ENCODE measurements at regions not wholly inside any gene's neighbourhood (a gene's known extent, or its start where the extent isn't known, plus 50 kb on each side); places are given as distances from the start of the nearest gene placed in this dataset.
A peak's percentile ranks its signal among the peaks of the same experiment; 100 is the strongest.

DNA sequence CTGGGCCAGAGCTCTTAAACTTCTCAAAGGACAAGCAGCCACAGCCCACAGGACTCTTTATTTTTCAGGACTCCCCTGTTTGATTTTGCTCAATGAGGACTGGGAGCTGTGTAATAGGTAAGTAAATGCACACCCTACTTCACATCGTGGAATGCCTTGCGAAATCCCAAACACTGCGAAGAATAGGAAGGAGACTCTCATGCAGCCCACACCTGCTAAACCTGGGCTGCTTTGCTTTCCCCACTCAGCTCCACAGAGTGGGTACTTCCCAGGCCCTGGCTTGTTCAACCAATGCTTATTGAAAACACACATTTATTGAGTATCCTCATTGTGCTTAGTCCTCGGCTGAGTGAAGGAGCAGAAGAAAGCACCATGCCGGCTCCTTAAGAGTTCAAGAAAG lies 103.3 kb upstream of the FSTL4 start:
- Histone ChIP-seq H3K9ac (ENCODE audit: low read length) (peak overlapping the region; percentile 23; the same call in 1 of the 2 replicates), H3K4me1 (ENCODE audit: insufficient read depth, low read length) (peaks cover 31% of the 10 kb centered on the region), H4K20me1 (ENCODE audit: low read length) (no peaks in the 10 kb centered on the region), H2AFZ (ENCODE audit: low read length) (no peak overlapping the region), H3K79me2 (ENCODE audit: low read length) (no peaks in the 10 kb centered on the region), H3F3A (ENCODE audit: low read length, unreplicated experiment) (peaks cover 4% of the 10 kb centered on the region), H3K27me3 (ENCODE audit: low read length) (no peaks in the 10 kb centered on the region), H3K4me2 (ENCODE audit: low read length) (no peak overlapping the region), H3K36me3 (ENCODE audit: low read depth, low read length) (no peaks in the 10 kb centered on the region), H3K9me2 (replicated peaks; ENCODE audit: low read length) (no peaks in the 10 kb centered on the region), H3K27ac (ENCODE audit: low read length) (peak overlapping the region; percentile 92), H3K4me3 (ENCODE audit: low read length) (no peak overlapping the region), H3K9me3 (ENCODE audit: low read length) (no peaks in the 10 kb centered on the region)
- CTCF ChIA-PET: no interaction called here
- no peak for ATAC-seq
- no peak for DNase-seq
- no peak for TF ChIP-seq EZH2phosphoT487 (IDR thresholded peaks at IDR 0.05; ENCODE audit: borderline replicate concordance, low read length)
- TF ChIP-seq EZH2 (IDR thresholded peaks at IDR 0.05; ENCODE audit: low read length, unreplicated experiment): no peak
- TF ChIP-seq, protein P1, sequence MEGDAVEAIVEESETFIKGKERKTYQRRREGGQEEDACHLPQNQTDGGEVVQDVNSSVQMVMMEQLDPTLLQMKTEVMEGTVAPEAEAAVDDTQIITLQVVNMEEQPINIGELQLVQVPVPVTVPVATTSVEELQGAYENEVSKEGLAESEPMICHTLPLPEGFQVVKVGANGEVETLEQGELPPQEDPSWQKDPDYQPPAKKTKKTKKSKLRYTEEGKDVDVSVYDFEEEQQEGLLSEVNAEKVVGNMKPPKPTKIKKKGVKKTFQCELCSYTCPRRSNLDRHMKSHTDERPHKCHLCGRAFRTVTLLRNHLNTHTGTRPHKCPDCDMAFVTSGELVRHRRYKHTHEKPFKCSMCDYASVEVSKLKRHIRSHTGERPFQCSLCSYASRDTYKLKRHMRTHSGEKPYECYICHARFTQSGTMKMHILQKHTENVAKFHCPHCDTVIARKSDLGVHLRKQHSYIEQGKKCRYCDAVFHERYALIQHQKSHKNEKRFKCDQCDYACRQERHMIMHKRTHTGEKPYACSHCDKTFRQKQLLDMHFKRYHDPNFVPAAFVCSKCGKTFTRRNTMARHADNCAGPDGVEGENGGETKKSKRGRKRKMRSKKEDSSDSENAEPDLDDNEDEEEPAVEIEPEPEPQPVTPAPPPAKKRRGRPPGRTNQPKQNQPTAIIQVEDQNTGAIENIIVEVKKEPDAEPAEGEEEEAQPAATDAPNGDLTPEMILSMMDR (conservative IDR thresholded peaks at IDR 0.05; ENCODE audit: low read depth, low read length): no peak
- BruUV-seq (replicated peaks): no TSS peak
- POLR2A ChIA-PET (ENCODE audit: unreplicated experiment): no interaction called here
- intact Hi-C loops (cut with micrococcal nuclease): loop anchor here (1.0 kb wide), 1 partner anchor 51 kb away; no protein-coding TSS in a partner anchor

DNA sequence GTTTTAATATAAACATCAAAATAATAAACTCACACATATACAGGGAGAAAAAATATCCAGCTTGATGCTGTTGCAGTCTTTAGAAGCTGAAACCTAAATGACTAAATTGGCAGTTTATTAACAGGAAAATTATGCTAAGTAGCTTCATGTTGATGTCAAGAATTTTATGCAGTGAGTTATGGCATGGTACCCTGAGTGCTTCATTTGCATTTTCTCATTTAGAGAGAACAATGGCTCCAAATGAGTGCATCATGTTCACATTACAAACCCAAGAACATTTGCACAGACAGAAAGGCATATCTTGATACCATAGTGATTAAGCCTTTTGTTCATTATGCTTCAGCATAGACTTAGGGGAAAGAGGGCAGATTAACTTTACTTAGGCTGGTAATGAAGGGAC lies 102.9 kb upstream of the FSTL4 start:
- no peaks in the 10 kb centered on the region for H3K9me3 ChIP-seq (ENCODE audit: low read length)
- intact Hi-C loops (cut with micrococcal nuclease): no loop called here
- H3K9me2 ChIP-seq (replicated peaks; ENCODE audit: low read length): no peaks in the 10 kb centered on the region
- H3F3A ChIP-seq (ENCODE audit: low read length, unreplicated experiment): peaks cover 4% of the 10 kb centered on the region
- peak overlapping the region; percentile 92 for H3K27ac ChIP-seq (ENCODE audit: low read length)
- DNase-seq: no peak
- no peaks in the 10 kb centered on the region for H3K27me3 ChIP-seq (ENCODE audit: low read length)
- ChIA-PET POLR2A (ENCODE audit: unreplicated experiment) (no interaction called here), CTCF (no interaction called here)
- peaks cover 31% of the 10 kb centered on the region for H3K4me1 ChIP-seq (ENCODE audit: insufficient read depth, low read length)
- H4K20me1 ChIP-seq (ENCODE audit: low read length): no peaks in the 10 kb centered on the region
- H3K4me2 ChIP-seq (ENCODE audit: low read length): peak overlapping the region; percentile 64; the same call in 1 of the 2 replicates
- TF ChIP-seq EZH2phosphoT487 (IDR thresholded peaks at IDR 0.05; ENCODE audit: borderline replicate concordance, low read length) (no peak), EZH2 (IDR thresholded peaks at IDR 0.05; ENCODE audit: low read length, unreplicated experiment) (no peak)
- TF ChIP-seq, protein P1 (conservative IDR thresholded peaks at IDR 0.05; ENCODE audit: low read depth, low read length): no peak
- BruUV-seq (replicated peaks): no TSS peak
- H3K9ac ChIP-seq (ENCODE audit: low read length): peak overlapping the region; percentile 33
- no peaks in the 10 kb centered on the region for H3K36me3 ChIP-seq (ENCODE audit: low read depth, low read length)
- no peak overlapping the region for H3K4me3 ChIP-seq (ENCODE audit: low read length)
- ATAC-seq: no peak
- no peak overlapping the region for H2AFZ ChIP-seq (ENCODE audit: low read length)
- H3K79me2 ChIP-seq (ENCODE audit: low read length): no peaks in the 10 kb centered on the region

DNA sequence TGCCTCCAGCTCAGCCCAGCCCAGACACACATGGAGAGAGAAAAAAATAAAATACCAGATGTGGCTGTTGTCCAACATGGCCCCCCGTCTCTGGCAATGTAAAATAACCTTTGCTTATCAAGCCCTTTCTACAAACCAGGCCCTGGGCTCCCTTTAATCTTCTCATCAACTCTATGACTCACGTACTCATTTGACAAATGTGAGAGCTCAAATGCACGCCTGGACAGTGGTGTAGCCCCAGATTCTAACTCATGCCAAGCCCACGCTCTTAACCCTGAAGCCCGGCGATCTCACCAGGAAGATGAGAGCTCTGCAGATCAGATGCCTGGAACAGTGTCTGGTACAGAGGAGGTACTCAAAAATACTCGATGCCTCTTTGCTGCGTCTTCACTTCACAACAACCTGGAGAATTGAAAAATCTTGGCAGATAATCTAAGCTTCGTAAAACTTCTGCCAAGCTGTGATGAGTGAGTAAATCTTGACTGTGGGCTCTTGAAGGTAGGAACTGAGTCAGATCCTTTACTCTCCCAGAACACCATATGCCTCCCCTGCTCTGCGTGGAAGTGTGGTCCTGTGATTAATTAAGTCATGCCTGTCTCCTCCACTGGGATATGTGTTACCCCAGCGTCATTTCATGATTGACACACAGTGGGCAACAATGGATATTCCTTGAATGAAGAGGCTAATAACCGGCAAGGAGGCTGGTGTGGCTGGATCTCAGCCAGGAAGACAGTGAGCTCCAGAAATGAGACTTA lies 102.0 kb upstream of the FSTL4 start:
- Histone ChIP-seq H3K4me2 (ENCODE audit: low read length) (peak overlapping the region; percentile 64), H3F3A (ENCODE audit: low read length, unreplicated experiment) (peaks cover 4% of the 10 kb centered on the region), H3K36me3 (ENCODE audit: low read depth, low read length) (no peaks in the 10 kb centered on the region), H2AFZ (ENCODE audit: low read length) (peak overlapping the region; percentile 56; the same call in 1 of the 2 replicates), H3K27ac (ENCODE audit: low read length) (peak overlapping the region; percentile 92), H3K4me1 (ENCODE audit: insufficient read depth, low read length) (peaks cover 31% of the 10 kb centered on the region), H3K9me2 (replicated peaks; ENCODE audit: low read length) (no peaks in the 10 kb centered on the region), H3K79me2 (ENCODE audit: low read length) (no peaks in the 10 kb centered on the region), H3K4me3 (ENCODE audit: low read length) (peak overlapping the region; percentile 41; the same call in 1 of the 2 replicates), H3K9ac (ENCODE audit: low read length) (peak overlapping the region; percentile 33), H3K9me3 (ENCODE audit: low read length) (no peaks in the 10 kb centered on the region), H4K20me1 (ENCODE audit: low read length) (no peaks in the 10 kb centered on the region), H3K27me3 (ENCODE audit: low read length) (no peaks in the 10 kb centered on the region)
- DNase-seq (peak; percentile 70), ATAC-seq (peak; percentile 80)
- BruUV-seq (replicated peaks): no TSS peak
- TF ChIP-seq EZH2 (IDR thresholded peaks at IDR 0.05; ENCODE audit: low read length, unreplicated experiment): no peak
- TF ChIP-seq EZH2phosphoT487 (IDR thresholded peaks at IDR 0.05; ENCODE audit: borderline replicate concordance, low read length): no peak
- TF ChIP-seq, protein P1 (conservative IDR thresholded peaks at IDR 0.05; ENCODE audit: low read depth, low read length): no peak
- intact Hi-C loops (cut with micrococcal nuclease): no loop called here
- ChIA-PET POLR2A (ENCODE audit: unreplicated experiment) (interaction anchor here (0.6 kb wide), 1 partner anchor 441 kb away, joined by 3 read pairs; no protein-coding TSS in a partner anchor), CTCF (interaction anchor here (0.6 kb wide), 1 partner anchor 165 kb away, joined by 4 read pairs; no protein-coding TSS in a partner anchor)

Data from PC-3 (cell line).